HG02981 (cell line): ENCODE measurements at regions not wholly inside any gene's neighbourhood (a gene's known extent, or its start where the extent isn't known, plus 50 kb on each side); places are given as distances from the start of the nearest gene placed in this dataset.

Source experiments
- ATAC-seq: cut with Tn5 transposase; IDR thresholded peaks from one replicate; pipeline ENCODE4 v1.9.1; 2021; ENCODE audit warnings: mild to moderate bottlenecking, moderate library complexity; ENCODE audit not compliant: unreplicated experiment

- ATAC-seq = no peak
These were observed 96.6 kb upstream of the FOXP4 start for GRCh38 chr6:41449399-41450245.

- no peak for ATAC-seq
These were observed 95.6 kb upstream of the FOXP4 start for GRCh38 chr6:41450581-41450980.

- no peak for ATAC-seq
These were observed 95.1 kb upstream of the FOXP4 start for GRCh38 chr6:41451039-41451438.

- ATAC-seq = no peak
These were observed 94.5 kb upstream of the FOXP4 start for GRCh38 chr6:41451515-41452163.

- no peak for ATAC-seq
These were observed 93.4 kb upstream of the FOXP4 start for GRCh38 chr6:41452763-41453162.

GRCh38 chr6:41453244-41453643 is 92.9 kb upstream of the FOXP4 start:
- ATAC-seq = no peak

GRCh38 chr6:41454189-41454789 is 91.9 kb upstream of the FOXP4 start:
- ATAC-seq = no peak

- ATAC-seq = no peak
These were observed 90.8 kb upstream of the FOXP4 start for GRCh38 chr6:41455410-41455809.

- ATAC-seq = no peak
These were observed 90.4 kb upstream of the FOXP4 start for GRCh38 chr6:41455818-41456217.

- no peak for ATAC-seq
These were observed 88.9 kb upstream of the FOXP4 start for GRCh38 chr6:41457303-41457670.

GRCh38 chr6:41459738-41460137 is 86.4 kb upstream of the FOXP4 start:
- no peak for ATAC-seq

GRCh38 chr6:41460742-41461336 is 85.3 kb upstream of the FOXP4 start:
- no peak for ATAC-seq

- no peak for ATAC-seq
These were observed 84.1 kb upstream of the FOXP4 start for GRCh38 chr6:41462033-41462432.

GRCh38 chr6:41463062-41463930 is 82.9 kb upstream of the FOXP4 start:
- ATAC-seq = peak; percentile 53

- ATAC-seq = no peak
These were observed 82.2 kb upstream of the FOXP4 start for GRCh38 chr6:41464019-41464418.

- no peak for ATAC-seq
These were observed 81.7 kb upstream of the FOXP4 start for GRCh38 chr6:41464481-41464880.

GRCh38 chr6:41466437-41466990 is 79.7 kb upstream of the FOXP4 start:
- no peak for ATAC-seq

GRCh38 chr6:41467061-41467460 is 79.1 kb upstream of the FOXP4 start:
- ATAC-seq = no peak

GRCh38 chr6:41467627-41468404 is 78.4 kb upstream of the FOXP4 start:
- ATAC-seq = no peak
